ENCODE measurements at regions not wholly inside any gene's neighbourhood (a gene's known extent, or its start where the extent isn't known, plus 50 kb on each side); places are given as distances from the start of the nearest gene placed in this dataset.
"Not testable (repeated sequence)": the region's sequence is repeated elsewhere in the genome, so short reads cannot be mapped to it uniquely, and the experiment has no call there.

GRCh38 chr7:119949053-119949452 lies 323.9 kb upstream of the KCND2 start:
- H3K36me3 ChIP-seq, result no peaks in the 10 kb centered on the region
- H3K4me3 ChIP-seq, result no peak overlapping the region
- no peaks in the 10 kb centered on the region for H3K27me3 ChIP-seq
- TF ChIP-seq CTCF (IDR thresholded peaks at IDR 0.05) (no peak), POLR2A (IDR thresholded peaks at IDR 0.05) (no peak)
- intact Hi-C loops (cut with DNase I; ENCODE audit: low total_unique reads), result no loop called here
- H3K4me1 ChIP-seq, result no peaks in the 10 kb centered on the region
- H3K9me3 ChIP-seq, result no peaks in the 10 kb centered on the region
- DNase-seq, result no peak
- H3K27ac ChIP-seq, result no peak overlapping the region

- H3K9me3 ChIP-seq; H3K36me3 ChIP-seq; DNase-seq; H3K4me3 ChIP-seq; H3K4me1 ChIP-seq; intact Hi-C loops (cut with DNase I; ENCODE audit: low total_unique reads); H3K27me3 ChIP-seq; H3K27ac ChIP-seq: not testable (repeated sequence)
Measured at GRCh38 chr7:119950390-119951041, 322.5 kb upstream of the KCND2 start.

- DNase-seq; H3K4me1 ChIP-seq; H3K27ac ChIP-seq; H3K27me3 ChIP-seq; H3K4me3 ChIP-seq; H3K9me3 ChIP-seq; intact Hi-C loops (cut with DNase I; ENCODE audit: low total_unique reads); H3K36me3 ChIP-seq: not testable (repeated sequence)
Measured at GRCh38 chr7:119951614-119952013, 321.4 kb upstream of the KCND2 start.

GRCh38 chr7:119957335-119957734 lies 315.6 kb upstream of the KCND2 start:
- Histone ChIP-seq H3K27ac (no peak overlapping the region), H3K27me3 (no peaks in the 10 kb centered on the region), H3K36me3 (no peaks in the 10 kb centered on the region), H3K9me3 (no peaks in the 10 kb centered on the region), H3K4me3 (no peak overlapping the region), H3K4me1 (no peaks in the 10 kb centered on the region)
- TF ChIP-seq POLR2A (IDR thresholded peaks at IDR 0.05) (no peak), CTCF (IDR thresholded peaks at IDR 0.05) (no peak)
- DNase-seq, result no peak
- intact Hi-C loops (cut with DNase I; ENCODE audit: low total_unique reads), result no loop called here

- no peak overlapping the region for H3K4me3 ChIP-seq
- H3K27me3 ChIP-seq, result no peaks in the 10 kb centered on the region
- no peaks in the 10 kb centered on the region for H3K36me3 ChIP-seq
- H3K9me3 ChIP-seq, result no peaks in the 10 kb centered on the region
- intact Hi-C loops (cut with DNase I; ENCODE audit: low total_unique reads), result no loop called here
- TF ChIP-seq POLR2A (IDR thresholded peaks at IDR 0.05) (no peak), CTCF (IDR thresholded peaks at IDR 0.05) (no peak)
- no peaks in the 10 kb centered on the region for H3K4me1 ChIP-seq
- no peak for DNase-seq
- H3K27ac ChIP-seq, result no peak overlapping the region
Measured at GRCh38 chr7:119959811-119960210, 313.2 kb upstream of the KCND2 start.

GRCh38 chr7:119963654-119964053 lies 309.3 kb upstream of the KCND2 start:
- TF ChIP-seq POLR2A (IDR thresholded peaks at IDR 0.05), result no peak
- TF ChIP-seq CTCF (IDR thresholded peaks at IDR 0.05), result no peak
- intact Hi-C loops (cut with DNase I; ENCODE audit: low total_unique reads), result no loop called here
- no peak for DNase-seq
- no peak overlapping the region for H3K4me3 ChIP-seq
- no peaks in the 10 kb centered on the region for H3K4me1 ChIP-seq
- no peaks in the 10 kb centered on the region for H3K36me3 ChIP-seq
- no peaks in the 10 kb centered on the region for H3K9me3 ChIP-seq
- no peak overlapping the region for H3K27ac ChIP-seq
- no peaks in the 10 kb centered on the region for H3K27me3 ChIP-seq
